ENCODE measurements at regions not wholly inside any gene's neighbourhood (a gene's known extent, or its start where the extent isn't known, plus 50 kb on each side); places are given as distances from the start of the nearest gene placed in this dataset.
"Not testable (repeated sequence)": the region's sequence is repeated elsewhere in the genome, so short reads cannot be mapped to it uniquely, and the experiment has no call there.

DNA sequence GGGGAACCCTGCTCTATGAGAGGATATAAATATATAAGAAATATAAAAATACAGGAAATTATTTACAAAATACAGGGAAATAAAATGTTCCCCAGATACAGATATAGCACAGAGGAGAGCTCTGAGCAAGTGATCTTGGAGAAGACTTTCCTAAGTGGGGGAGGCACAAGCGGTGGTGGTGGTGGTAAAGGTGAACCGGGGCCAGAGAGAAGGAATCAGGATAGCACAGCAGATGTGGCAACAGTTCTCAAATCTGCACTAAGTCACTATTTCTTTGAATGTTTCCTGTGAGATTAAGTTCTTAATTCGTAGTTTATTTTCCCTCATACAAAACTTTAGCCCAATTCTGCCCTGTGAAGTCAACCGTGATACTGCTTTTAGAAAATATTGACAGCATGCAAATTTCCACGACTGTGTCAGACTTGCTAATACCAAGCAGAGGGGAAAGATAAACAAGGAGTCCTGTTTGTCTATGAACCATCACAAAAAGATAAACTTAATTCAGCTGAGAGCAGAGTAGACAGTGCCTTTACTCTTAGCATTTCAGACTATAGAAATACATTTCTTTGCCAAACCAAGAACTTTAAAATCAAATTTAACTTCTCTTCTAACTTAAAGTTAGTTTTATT is 237.5 kb upstream of the POGK start:
- no peak for DNase-seq (ENCODE audit: low read depth)
- TF ChIP-seq, protein P1, sequence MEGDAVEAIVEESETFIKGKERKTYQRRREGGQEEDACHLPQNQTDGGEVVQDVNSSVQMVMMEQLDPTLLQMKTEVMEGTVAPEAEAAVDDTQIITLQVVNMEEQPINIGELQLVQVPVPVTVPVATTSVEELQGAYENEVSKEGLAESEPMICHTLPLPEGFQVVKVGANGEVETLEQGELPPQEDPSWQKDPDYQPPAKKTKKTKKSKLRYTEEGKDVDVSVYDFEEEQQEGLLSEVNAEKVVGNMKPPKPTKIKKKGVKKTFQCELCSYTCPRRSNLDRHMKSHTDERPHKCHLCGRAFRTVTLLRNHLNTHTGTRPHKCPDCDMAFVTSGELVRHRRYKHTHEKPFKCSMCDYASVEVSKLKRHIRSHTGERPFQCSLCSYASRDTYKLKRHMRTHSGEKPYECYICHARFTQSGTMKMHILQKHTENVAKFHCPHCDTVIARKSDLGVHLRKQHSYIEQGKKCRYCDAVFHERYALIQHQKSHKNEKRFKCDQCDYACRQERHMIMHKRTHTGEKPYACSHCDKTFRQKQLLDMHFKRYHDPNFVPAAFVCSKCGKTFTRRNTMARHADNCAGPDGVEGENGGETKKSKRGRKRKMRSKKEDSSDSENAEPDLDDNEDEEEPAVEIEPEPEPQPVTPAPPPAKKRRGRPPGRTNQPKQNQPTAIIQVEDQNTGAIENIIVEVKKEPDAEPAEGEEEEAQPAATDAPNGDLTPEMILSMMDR (IDR thresholded peaks at IDR 0.05; ENCODE audit: low read depth, low read length, missing control alignments): no peak
- no peak overlapping the region for H3K4me3 ChIP-seq (ENCODE audit: low read depth, low read length)

DNA sequence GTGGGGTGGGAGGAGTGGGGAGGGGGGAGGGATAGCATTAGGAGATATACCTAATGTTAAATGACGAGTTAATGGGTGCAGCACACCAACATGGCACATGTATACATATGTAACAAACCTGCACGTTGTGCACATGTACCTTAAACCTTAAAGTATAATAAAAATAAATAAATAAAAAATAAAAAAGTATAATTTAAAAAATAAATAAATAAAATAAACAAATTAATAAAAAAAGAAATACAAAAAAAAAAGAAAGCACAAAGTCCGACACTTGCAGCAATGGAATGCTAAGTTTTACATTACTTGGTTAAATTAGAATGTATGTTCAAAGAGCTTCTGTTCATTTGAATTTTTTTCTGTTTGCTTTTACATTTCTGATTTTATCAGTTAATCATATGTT is 236.5 kb upstream of the POGK start:
- not testable (repeated sequence) for DNase-seq (ENCODE audit: low read depth); H3K4me3 ChIP-seq (ENCODE audit: low read depth, low read length)

DNA sequence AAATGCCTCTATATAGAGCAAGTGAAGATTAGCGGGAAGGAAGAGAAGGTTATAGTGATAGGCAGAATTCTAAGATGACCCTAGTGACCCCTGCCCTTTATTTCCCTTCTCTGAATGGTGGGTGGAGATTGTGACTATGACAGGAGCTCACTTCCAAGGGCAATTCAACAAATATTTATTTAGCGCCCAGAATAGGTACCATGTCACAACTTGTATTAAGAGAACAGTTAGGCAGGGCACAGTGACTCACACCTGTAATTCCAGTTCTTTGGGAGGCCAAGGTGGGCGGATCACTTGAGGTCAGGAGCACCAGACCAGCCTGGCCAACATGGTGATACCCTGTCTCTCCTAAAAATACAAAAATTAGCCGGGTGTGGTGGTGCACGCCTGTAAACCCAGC is 236.0 kb upstream of the POGK start:
- no peak for DNase-seq (ENCODE audit: low read depth)
- no peak overlapping the region for H3K4me3 ChIP-seq (ENCODE audit: low read depth, low read length)
- TF ChIP-seq, protein P1 (IDR thresholded peaks at IDR 0.05; ENCODE audit: low read depth, low read length, missing control alignments): no peak

DNA sequence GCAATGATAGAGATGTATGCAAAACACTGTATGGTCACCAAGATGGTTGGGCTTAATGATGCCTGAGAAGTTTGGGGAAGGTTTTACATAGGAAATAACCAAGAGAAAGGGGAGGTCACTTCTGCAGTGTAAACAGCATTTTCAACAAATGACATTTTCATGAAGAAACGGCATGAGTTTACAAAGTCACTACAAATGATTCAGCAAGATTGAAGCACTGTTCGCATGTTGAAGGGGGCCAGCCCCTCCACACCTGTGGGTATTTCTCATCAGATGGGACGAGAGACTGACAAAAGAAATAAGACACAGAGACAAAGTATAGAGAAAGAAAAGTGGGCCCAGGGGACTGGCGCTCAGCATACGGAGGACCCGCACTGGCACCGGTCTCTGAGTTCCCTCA is 234.1 kb upstream of the POGK start:
- no peak overlapping the region for H3K4me3 ChIP-seq (ENCODE audit: low read depth, low read length)
- no peak for DNase-seq (ENCODE audit: low read depth)
- TF ChIP-seq, protein P1 (IDR thresholded peaks at IDR 0.05; ENCODE audit: low read depth, low read length, missing control alignments): no peak

DNA sequence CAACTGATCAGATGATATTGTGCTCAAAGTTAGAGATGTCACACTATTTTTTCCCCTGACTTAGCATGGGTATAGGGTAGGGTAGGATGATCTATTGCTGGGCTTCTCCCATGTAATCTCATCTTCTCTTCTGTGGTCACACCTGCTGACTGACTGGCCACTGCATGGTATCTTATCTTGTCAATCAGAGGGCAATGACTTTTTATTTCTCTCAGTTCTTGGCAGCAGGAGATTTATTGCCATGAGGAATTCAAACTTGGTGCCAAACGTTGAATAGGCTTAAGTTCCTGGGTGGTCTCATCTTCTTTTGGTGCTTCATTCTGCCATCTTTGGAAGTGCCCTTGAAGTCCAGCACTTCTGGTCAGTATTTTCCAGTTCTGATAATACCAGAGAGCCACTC is 226.4 kb upstream of the POGK start:
- no peak overlapping the region for H3K4me3 ChIP-seq (ENCODE audit: low read depth, low read length)
- TF ChIP-seq, protein P1 (IDR thresholded peaks at IDR 0.05; ENCODE audit: low read depth, low read length, missing control alignments): no peak
- no peak for DNase-seq (ENCODE audit: low read depth)

DNA sequence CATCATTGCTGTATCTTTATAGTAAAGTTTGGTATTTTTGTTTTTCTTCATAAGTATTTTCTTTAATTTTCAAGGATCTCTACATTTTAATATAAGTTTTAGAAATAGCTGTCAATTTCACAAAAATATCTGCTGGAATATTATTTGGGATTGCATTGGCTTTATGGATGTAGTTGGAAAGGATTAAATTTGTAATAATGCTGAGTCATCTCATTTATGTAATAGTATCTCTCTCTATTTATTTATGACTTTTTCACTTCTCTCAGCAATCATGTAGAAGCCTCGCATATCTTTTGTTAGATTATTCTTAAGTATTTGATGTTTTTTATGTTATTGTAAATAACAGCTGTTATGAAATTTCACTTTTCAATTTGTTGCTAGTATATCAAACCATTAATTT is 223.1 kb upstream of the POGK start:
- TF ChIP-seq, protein P1 (IDR thresholded peaks at IDR 0.05; ENCODE audit: low read depth, low read length, missing control alignments): no peak
- DNase-seq (ENCODE audit: low read depth): no peak

DNA sequence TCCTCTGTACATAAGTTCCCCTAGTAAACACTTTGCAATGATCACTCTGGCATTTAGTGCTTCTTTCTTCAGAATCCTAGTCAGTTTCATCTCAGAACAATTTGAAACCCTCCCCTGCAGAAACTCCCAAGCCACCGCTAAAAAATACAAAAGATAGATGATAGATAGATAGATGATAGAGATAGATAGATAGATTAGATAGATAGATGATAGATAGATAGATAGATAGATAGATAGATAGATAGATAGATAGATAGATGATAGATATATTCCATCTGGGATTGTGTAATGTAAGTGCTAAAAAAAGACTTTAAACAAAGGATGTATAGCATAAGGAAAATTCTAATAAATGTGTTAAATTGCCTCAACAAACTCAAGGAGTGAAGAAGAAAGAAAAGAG is 212.6 kb upstream of the POGK start:
- DNase-seq (ENCODE audit: low read depth): no peak
- TF ChIP-seq, protein P1 (IDR thresholded peaks at IDR 0.05; ENCODE audit: low read depth, low read length, missing control alignments): no peak
- no peak overlapping the region for H3K4me3 ChIP-seq (ENCODE audit: low read depth, low read length)

More for the DNA sequence above, 223.1 kb upstream of the POGK start:
- no peak overlapping the region for H3K4me3 ChIP-seq (ENCODE audit: low read depth, low read length)

All from GM12864 (cell line).